HEK293T (cell line): ENCODE measurements at regions not wholly inside any gene's neighbourhood (a gene's known extent, or its start where the extent isn't known, plus 50 kb on each side); places are given as distances from the start of the nearest gene placed in this dataset.

Source experiments
- BHLHE40 ChIP-seq: fragments of 450-650 bp; IDR thresholded peaks from 2 replicates; pipeline ENCODE4 v1.6.1; 2016; ENCODE audit warnings: mild to moderate bottlenecking, moderate library complexity, borderline replicate concordance
- CTBP1 ChIP-seq: fragments of 450-650 bp; IDR thresholded peaks from 2 replicates; pipeline ENCODE4 v1.6.1; 2016; ENCODE audit warnings: borderline replicate concordance
- FOXA1 ChIP-seq: fragments of 450-650 bp; IDR thresholded peaks from 2 replicates; pipeline ENCODE4 v1.6.1; 2016; ENCODE audit warnings: mild to moderate bottlenecking
- FOXK2 ChIP-seq: fragments of 450-650 bp; IDR thresholded peaks from 2 replicates; pipeline ENCODE4 v1.6.1; 2016; ENCODE audit warnings: mild to moderate bottlenecking
- FOXM1 ChIP-seq: fragments of 450-650 bp; IDR thresholded peaks from 2 replicates; pipeline ENCODE4 v1.6.1; 2017; ENCODE audit warnings: mild to moderate bottlenecking, borderline replicate concordance
- HDGF ChIP-seq: fragments of 450-650 bp; IDR thresholded peaks from 2 replicates; pipeline ENCODE4 v1.6.1; 2017; ENCODE audit warnings: antibody characterized with exemption, borderline replicate concordance
- L3MBTL2 ChIP-seq: fragments of 450-650 bp; conservative IDR thresholded peaks from 2 replicates; pipeline ENCODE4 v1.6.1; 2016; ENCODE audit warnings: mild to moderate bottlenecking
- LEF1 ChIP-seq: fragments of 450-650 bp; IDR thresholded peaks from 2 replicates; pipeline ENCODE4 v1.6.1; 2017; ENCODE audit warnings: mild to moderate bottlenecking, borderline replicate concordance
- NFRKB ChIP-seq: fragments of 450-650 bp; IDR thresholded peaks from 2 replicates; pipeline ENCODE4 v1.6.1; 2016; ENCODE audit warnings: mild to moderate bottlenecking, moderate library complexity
- PKNOX1 ChIP-seq: fragments of 450-650 bp; IDR thresholded peaks from 2 replicates; pipeline ENCODE4 v1.6.1; 2016
- SP1 ChIP-seq: fragments of 450-650 bp; IDR thresholded peaks from 2 replicates; pipeline ENCODE4 v1.6.1; 2017
- SUZ12 ChIP-seq: fragments of 450-650 bp; IDR thresholded peaks from 2 replicates; pipeline ENCODE4 v1.6.1; 2016; ENCODE audit warnings: mild to moderate bottlenecking
- TARDBP ChIP-seq: fragments of 450-650 bp; IDR thresholded peaks from 2 replicates; pipeline ENCODE4 v1.6.1; 2016
- ZNF384 ChIP-seq: fragments of 450-650 bp; IDR thresholded peaks from 2 replicates; pipeline ENCODE4 v1.6.1; 2016

- TF ChIP-seq SP1 (no peak), FOXK2 (no peak), FOXM1 (no peak), NFRKB (no peak), FOXA1 (no peak), L3MBTL2 (no peak), ZNF384 (no peak), TARDBP (no peak), SUZ12 (no peak), BHLHE40 (no peak), CTBP1 (no peak), HDGF (no peak), PKNOX1 (no peak), LEF1 (no peak)
Observed at GRCh38 chr7:80047856-80048459, 86.7 kb upstream of the GNAI1 start.
